Hepatocyte (in vitro differentiated cells): ENCODE measurements at regions not wholly inside any gene's neighbourhood (a gene's known extent, or its start where the extent isn't known, plus 50 kb on each side); places are given as distances from the start of the nearest gene placed in this dataset.

ENCODE experiments used
- EZH2 ChIP-seq: fragments of 200-600 bp; sonication (generic); IDR thresholded peaks from 2 replicates; pipeline ENCODE4 v1.6.1; 2016; ENCODE audit warnings: antibody characterized with exemption, mild to moderate bottlenecking, borderline replicate concordance
- EZH2phosphoT487 ChIP-seq: fragments of 200-600 bp; sonication (generic); IDR thresholded peaks from one replicate; pipeline ENCODE4 v1.6.1; 2018; ENCODE audit warnings: antibody characterized with exemption, mild to moderate bottlenecking, low read depth, moderate library complexity; ENCODE audit not compliant: unreplicated experiment, severe bottlenecking
- TF ChIP-seq, protein P1 (sequence below): fragments of 200-600 bp; sonication (generic); IDR thresholded peaks from 2 replicates; pipeline ENCODE4 v1.5.1; 2016; ENCODE audit warnings: antibody characterized with exemption, mild to moderate bottlenecking; ENCODE audit not compliant: poor library complexity

DNA sequence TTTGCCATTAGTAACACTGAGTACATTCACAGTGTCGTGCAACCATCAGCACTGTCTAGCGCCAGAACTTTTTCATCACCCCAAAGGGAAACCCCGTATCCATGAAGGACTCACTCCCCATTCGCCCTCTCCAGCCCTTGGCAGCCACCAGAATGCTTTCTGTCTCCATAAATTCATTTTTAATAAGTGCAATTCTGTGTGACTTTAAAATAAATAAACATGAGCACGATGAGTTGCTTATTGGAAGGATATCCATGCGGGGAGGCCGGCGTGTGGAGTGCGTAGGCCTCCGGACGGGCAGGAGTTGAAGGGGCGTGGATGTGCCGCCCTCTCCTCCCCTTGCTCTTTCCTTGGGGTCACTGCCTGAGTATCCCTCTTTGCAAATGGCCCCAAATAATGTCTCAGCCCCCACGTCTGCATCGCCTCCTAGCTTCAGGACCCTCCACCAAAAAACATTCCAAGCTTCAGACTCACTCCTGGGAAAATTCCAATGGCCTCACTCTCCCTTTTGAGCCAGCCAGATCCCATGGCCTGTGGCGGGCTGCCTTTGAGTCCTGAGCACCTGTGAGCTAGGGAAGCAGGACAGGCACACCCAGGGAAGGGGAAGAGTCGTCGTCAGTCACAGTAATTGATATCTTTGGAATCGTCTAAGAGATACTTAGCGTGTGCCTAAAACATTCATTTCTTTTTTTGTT is 306.3 kb downstream of the SEC14L1 start:
- TF ChIP-seq, protein P1, sequence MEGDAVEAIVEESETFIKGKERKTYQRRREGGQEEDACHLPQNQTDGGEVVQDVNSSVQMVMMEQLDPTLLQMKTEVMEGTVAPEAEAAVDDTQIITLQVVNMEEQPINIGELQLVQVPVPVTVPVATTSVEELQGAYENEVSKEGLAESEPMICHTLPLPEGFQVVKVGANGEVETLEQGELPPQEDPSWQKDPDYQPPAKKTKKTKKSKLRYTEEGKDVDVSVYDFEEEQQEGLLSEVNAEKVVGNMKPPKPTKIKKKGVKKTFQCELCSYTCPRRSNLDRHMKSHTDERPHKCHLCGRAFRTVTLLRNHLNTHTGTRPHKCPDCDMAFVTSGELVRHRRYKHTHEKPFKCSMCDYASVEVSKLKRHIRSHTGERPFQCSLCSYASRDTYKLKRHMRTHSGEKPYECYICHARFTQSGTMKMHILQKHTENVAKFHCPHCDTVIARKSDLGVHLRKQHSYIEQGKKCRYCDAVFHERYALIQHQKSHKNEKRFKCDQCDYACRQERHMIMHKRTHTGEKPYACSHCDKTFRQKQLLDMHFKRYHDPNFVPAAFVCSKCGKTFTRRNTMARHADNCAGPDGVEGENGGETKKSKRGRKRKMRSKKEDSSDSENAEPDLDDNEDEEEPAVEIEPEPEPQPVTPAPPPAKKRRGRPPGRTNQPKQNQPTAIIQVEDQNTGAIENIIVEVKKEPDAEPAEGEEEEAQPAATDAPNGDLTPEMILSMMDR = no peak
- TF ChIP-seq EZH2phosphoT487 = no peak
- no peak for TF ChIP-seq EZH2
